Activated CD8-positive, alpha-beta memory T cell treated with anti-CD3 and anti-CD28 coated beads for 1 hour (primary cell): ENCODE measurements at regions not wholly inside any gene's neighbourhood (a gene's known extent, or its start where the extent isn't known, plus 50 kb on each side); places are given as distances from the start of the nearest gene placed in this dataset.
"Not testable (repeated sequence)": the region's sequence is repeated elsewhere in the genome, so short reads cannot be mapped to it uniquely, and the experiment has no call there.

Experiments
- DNase-seq, 2 donors: peaks; one replicate each; pipeline ENCODE4 v3.0.0-alpha.2; 2020; ENCODE audit warnings: low read depth in 1 of 2; ENCODE audit errors: extremely low read depth in 1 of 2

DNA sequence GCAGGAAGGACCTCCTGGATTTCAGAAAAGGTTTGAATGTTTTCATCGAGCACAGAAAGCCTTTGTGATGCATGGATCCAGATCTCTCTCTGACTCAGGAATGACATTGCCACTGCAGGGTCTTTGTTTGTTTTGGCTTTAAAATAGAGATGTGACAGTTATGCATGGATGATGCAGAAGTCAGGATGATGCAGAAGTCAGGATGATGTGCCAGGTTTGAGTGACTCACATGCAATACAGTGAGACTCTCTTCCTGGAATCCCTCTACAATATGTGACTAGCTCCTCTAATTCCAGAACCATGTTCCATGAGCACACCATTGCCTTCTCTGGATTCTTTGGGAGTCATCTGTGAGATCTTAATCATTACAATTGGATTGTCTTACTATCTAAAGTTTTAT is 177.9 kb upstream of the RAB6C start:
- no peak for DNase-seq

- DNase-seq: no peak
Measured at GRCh38 chr2:129802290-129802689, 177.2 kb upstream of the RAB6C start.

- no peak for DNase-seq
Measured at GRCh38 chr2:129803032-129803431, 176.4 kb upstream of the RAB6C start.

DNA sequence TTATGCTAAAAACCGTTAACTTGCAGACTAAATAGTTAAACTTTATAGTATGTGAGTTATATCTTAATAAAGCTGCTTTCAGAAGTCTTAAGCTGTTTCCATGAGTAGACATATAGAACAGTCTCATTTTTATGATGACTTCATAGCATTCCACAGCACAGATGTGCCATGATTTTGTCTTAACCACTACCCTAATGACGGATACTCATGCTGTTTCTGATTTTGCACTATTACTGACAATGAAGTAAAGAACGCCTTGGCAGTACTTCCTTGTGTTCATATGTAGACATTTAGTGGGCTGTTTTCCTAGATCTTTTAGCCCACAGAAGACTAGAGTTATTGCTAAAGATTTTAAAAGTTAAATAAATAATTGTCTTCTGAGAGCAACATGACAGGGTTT is 175.6 kb upstream of the RAB6C start:
- no peak for DNase-seq

- DNase-seq: no peak
Measured at GRCh38 chr2:129805899-129806298, 173.6 kb upstream of the RAB6C start.

GRCh38 chr2:129806317-129806716 is 173.1 kb upstream of the RAB6C start:
- DNase-seq: no peak

DNA sequence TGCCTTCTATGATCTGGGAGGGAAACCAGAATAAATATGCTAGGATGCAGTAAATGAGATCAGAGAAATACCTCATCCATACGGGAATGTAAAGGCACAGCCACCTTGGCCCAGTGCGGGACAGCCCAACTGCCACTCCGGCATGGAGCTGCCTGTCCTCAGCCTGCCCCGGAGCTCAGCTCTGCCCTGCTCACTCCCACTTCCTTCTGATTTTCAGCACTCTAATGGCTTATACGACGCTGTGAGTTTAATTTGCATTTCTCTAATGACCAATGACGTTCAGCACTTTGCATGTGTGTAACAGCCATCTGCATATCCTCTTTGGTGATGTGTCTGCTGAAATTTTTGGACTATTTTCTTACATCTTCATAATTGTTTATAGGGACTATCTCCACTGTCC is 172.5 kb upstream of the RAB6C start:
- DNase-seq: no peak

GRCh38 chr2:129807642-129808338 is 171.7 kb upstream of the RAB6C start:
- not testable (repeated sequence) for DNase-seq

DNA sequence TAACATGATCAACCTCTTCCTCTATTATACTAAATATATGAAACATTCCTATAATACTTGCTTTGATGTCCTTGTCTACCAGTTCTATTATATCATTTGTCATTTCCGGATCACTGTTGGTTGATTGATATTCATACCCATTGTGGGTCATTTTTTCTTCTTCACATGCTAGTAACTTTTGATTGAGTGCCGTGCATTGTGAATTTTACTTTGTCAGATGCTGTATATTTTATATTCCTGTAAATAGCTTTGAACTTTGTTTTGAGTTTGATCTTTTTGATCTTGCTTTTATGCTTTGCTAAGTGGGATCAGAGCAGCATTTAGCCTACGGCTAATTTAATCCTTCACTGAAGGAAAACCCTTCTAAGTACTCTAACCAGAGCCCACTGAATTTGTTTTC is 168.9 kb upstream of the RAB6C start:
- no peak for DNase-seq

DNA sequence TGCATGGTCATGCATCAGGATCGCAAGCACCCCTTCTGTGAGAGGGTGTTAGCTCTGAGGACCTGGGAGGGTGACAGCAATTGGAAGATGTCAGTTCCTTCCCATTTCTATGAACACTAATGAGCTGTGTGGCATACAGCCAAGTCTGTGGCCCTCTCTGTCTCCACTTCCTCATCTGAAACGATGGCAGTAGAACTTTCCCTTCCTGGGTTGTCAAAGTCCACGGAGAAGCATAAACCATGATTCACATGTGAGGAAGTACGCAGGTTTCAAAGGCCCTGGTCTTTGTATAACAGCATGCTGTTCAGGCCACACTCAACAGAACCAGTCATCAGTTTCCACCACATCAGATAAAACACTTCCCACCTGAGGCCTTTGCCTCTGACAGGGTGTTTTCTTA is 167.4 kb upstream of the RAB6C start:
- no peak for DNase-seq

GRCh38 chr2:129812654-129813053 is 166.8 kb upstream of the RAB6C start:
- no peak for DNase-seq

DNA sequence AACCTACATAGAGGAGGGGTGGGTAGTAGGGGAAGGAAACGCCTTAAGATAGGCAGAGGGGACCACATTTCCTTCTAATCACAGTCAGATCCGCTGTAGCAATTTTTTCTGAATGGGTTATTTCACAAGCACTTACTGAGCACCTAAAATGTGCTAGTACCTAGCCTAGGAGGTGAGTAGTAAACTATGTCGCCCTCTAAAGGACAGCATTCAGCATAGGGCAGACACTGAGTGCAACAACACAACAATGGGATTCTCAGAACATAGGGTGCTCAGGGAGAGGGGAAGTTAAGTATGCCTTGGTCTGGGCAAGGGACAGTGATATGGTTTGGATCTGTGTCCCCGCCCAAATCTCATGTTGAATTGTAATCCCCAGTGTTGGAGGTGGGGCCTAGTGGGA is 166.1 kb upstream of the RAB6C start:
- DNase-seq: no peak

DNA sequence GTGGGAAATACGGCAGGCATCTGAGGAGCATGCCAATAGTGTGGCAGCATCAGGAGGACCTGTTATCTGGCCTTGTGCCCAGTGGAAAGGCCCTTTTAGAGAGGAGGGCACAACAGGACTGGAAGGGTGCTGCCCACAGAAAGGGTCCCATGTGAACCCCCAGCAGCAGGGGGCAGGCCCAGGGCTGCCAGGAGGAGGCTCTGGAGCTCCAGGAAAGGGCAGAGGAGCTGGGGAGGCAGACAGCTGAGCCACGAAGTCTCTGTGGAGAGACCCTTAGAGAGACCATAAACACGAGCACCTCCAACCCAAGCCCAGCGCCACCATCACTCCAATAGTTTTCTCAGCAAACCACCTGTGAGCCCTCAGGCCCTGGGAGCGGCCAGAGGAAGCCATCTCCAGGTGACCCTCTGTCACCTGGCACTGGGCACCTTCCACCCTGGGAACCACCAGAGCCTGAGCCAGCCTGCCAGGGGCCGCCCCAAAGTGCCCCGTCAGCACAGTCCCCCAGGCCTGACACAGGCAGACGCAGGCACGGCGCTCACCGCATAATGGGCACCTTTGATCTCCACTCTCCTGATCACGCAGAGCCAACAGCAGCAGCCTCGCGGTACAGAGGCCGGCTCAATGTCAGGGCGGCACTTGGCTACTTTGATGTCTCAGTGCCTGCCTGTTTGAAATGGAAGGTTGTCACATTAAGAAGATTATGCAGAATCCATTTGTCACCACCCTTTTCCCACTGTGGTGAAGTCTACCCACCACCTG is 162.5 kb upstream of the RAB6C start:
- DNase-seq: no peak

DNA sequence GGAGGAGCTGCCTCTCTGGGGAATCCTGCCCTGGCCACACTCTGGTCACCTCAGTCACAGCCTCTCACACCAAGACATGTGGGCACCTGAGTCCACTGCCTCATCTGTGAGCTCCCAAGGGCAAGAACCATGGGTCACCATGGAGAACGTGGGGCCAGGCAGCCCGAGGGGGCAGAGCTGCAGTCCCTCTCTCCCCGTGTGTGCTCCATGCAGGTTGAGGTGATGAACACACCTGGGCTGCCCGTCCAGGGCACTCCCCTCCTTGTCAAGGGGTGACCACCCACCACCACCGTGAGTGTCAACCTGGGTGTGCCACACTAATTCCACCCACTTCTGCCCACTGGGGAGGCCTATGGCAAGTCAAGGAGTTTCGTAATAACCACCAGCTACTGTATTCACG is 159.6 kb upstream of the RAB6C start:
- no peak for DNase-seq

DNA sequence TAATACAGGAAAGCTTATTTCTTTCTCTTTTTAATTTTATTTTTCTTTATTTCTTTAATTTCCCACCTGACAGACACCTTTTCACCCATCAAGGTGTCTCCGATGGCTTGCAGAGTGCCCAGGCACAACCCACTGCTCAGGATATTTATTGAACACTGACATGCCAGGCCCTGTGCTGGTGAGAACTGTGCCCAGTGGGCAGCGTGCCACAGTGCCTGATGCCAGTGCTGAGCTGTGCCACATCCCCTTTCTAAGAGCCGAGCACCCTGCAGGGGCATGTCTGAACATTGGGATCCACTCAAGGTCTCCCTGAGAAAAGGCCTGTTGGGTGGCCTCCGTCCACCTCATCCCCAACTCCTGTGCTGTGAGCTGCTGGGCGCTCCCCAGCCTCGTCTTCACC is 158.6 kb upstream of the RAB6C start:
- DNase-seq: no peak

DNA sequence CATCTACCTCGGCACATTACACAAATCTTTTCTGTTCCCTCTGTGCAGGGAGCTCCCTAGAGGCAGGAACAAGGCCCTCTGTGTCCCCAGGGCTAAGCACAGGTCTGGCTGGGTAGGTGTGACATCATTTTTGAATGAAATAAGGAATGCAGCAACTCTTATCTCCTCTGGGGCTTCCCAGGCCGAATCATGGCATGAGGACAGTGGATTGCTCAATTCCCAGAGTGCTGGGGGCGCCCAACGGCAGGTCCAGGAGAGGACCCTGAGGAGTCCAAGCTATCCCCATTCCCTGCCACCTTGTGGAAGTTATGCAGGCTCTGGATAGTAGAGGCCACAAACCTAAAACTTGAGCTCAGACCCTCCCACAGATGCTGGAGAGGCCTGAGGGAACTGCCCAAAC is 158.0 kb upstream of the RAB6C start:
- DNase-seq: no peak

DNA sequence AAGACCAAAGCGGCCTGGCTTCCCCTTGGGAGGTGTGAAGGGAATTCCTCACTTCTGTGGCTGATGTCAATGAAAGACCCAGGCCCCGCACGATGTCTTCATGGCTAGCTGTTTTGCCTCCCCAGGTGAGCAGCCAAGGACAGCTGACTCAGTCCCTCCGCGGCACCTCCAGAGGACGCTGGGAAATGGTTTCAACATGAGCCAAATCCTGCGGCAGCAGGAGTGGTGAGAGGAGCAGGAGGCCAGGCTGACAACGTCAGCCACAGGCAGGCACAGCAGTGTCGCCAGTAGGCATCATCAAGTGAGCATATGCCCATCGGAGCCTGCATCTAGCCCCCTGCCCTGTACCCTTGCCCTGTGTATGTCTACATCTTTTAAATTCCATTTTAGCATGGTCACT is 156.4 kb upstream of the RAB6C start:
- DNase-seq: no peak

GRCh38 chr2:129827311-129828090 is 152.0 kb upstream of the RAB6C start:
- no peak for DNase-seq

GRCh38 chr2:129828792-129829191 is 150.7 kb upstream of the RAB6C start:
- no peak for DNase-seq

GRCh38 chr2:129829588-129829987 is 149.9 kb upstream of the RAB6C start:
- no peak for DNase-seq

DNA sequence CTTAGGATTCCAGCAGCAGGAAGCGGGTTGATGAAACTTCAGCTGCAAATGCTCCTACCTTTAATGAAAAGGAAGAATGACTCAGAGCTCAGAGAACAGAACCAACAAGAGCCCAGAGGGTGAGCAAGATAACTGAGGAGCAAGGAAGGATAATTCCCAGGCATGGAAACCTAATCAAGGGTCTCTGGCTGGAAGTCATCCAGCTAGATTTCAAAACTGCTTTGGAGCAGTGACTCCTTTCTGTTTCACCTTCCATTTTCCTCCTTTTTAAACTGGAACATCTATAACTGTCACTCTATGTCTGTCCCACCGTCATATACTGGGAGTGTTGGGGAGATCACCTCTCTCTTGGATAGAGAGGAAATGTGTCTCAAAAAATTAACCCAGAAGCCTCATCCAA is 148.4 kb upstream of the RAB6C start:
- no peak for DNase-seq

DNA sequence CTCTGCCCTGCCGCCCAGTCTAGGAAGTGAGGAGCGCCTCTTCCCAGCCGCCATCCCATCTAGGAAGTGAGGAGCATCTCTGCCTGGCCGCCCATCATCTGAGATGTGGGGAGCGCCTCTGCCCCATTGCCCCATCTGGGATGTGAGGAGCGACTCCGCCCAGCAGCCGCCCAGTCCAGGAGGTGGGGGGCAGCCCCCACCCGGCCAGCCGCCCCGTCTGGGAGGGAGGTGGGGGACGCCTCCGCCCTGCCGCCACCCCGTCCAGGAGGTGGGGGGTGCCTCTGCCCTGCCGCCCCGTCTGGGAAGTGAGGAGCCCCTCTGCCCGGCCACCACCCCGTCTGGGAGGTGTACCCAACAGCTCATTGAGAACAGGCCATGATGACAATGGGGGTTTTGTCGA is 146.0 kb upstream of the RAB6C start:
- not testable (repeated sequence) for DNase-seq
